GM23338 (cell line): ENCODE measurements at regions not wholly inside any gene's neighbourhood (a gene's known extent, or its start where the extent isn't known, plus 50 kb on each side); places are given as distances from the start of the nearest gene placed in this dataset.

ENCODE experiments used
- ATAC-seq: fragments of 200-7000 bp; cut with Tn5 transposase; 3 replicates; pipeline ENCODE4 v1.9.1; 2020
- DNase-seq: peaks from one replicate; pipeline ENCODE4 v3.0.0-alpha.2; 2015; ENCODE audit warnings: low spot score
- H2AFZ ChIP-seq: fragments of 200-600 bp; sonication (generic); 2 replicates; pipeline ENCODE4 v1.8.0; 2016; ENCODE audit warnings: antibody characterized with exemption, mild to moderate bottlenecking, moderate library complexity
- H3F3A ChIP-seq: fragments of 200-600 bp; sonication (generic); replicated peaks from 2 replicates; pipeline ENCODE4 v1.8.0; 2017; ENCODE audit warnings: antibody characterized with exemption, mixed run types, low read depth
- H3K27ac ChIP-seq: fragments of 200-600 bp; sonication (generic); 2 replicates; pipeline ENCODE4 v1.6.1; 2016; ENCODE audit warnings: low read depth
- H3K27me3 ChIP-seq: fragments of 200-600 bp; sonication (generic); 2 replicates; pipeline ENCODE4 v1.8.0; 2016; ENCODE audit warnings: mild to moderate bottlenecking, mixed run types, moderate library complexity; ENCODE audit not compliant: insufficient read depth
- H3K36me3 ChIP-seq: fragments of 200-600 bp; sonication (generic); 2 replicates; pipeline ENCODE4 v1.8.0; 2016; ENCODE audit warnings: mild to moderate bottlenecking; ENCODE audit not compliant: insufficient read depth
- H3K4me1 ChIP-seq: fragments of 200-600 bp; sonication (generic); 2 replicates; pipeline ENCODE4 v1.8.0; 2016; ENCODE audit warnings: mild to moderate bottlenecking, moderate library complexity; ENCODE audit not compliant: insufficient read depth
- H3K4me2 ChIP-seq: fragments of 200-600 bp; sonication (generic); 2 replicates; pipeline ENCODE4 v1.7.1; 2017; ENCODE audit warnings: mixed run types
- H3K4me3 ChIP-seq: fragments of 200-600 bp; sonication (generic); 2 replicates; pipeline ENCODE4 v1.6.1; 2016; ENCODE audit warnings: mixed run types
- H3K79me2 ChIP-seq: fragments of 200-600 bp; sonication (generic); replicated peaks from 2 replicates; pipeline ENCODE4 v1.8.0; 2017; ENCODE audit warnings: mild to moderate bottlenecking; ENCODE audit not compliant: insufficient read depth
- H3K9me2 ChIP-seq: fragments of 200-600 bp; sonication (generic); 2 replicates; pipeline ENCODE4 v1.8.0; 2017; ENCODE audit not compliant: insufficient read depth
- H4K20me1 ChIP-seq: fragments of 200-600 bp; sonication (generic); replicated peaks from 2 replicates; pipeline ENCODE4 v1.8.0; 2017; ENCODE audit warnings: mild to moderate bottlenecking; ENCODE audit not compliant: insufficient read depth
- H3K27ac Mint-ChIP-seq: 2 replicates; pipeline ENCODE4 v1.8.0; 2020; ENCODE audit warnings: inconsistent platforms, mild to moderate bottlenecking, moderate library complexity, mixed read lengths
- H3K27me3 Mint-ChIP-seq: 3 replicates; pipeline ENCODE4 v1.8.0; 2022; ENCODE audit warnings: low read depth, mild to moderate bottlenecking, moderate library complexity, mixed read lengths, inconsistent platforms; ENCODE audit not compliant: insufficient read depth, poor library complexity
- H3K36me3 Mint-ChIP-seq: 3 replicates; pipeline ENCODE4 v1.8.0; 2021; ENCODE audit warnings: low read depth, mild to moderate bottlenecking, inconsistent platforms, moderate library complexity, mixed read lengths
- H3K4me1 Mint-ChIP-seq: 3 replicates; pipeline ENCODE4 v1.8.0; 2020; ENCODE audit warnings: mild to moderate bottlenecking, inconsistent platforms, mixed read lengths
- H3K4me3 Mint-ChIP-seq: 3 replicates; pipeline ENCODE4 v1.8.0; 2021; ENCODE audit warnings: moderate library complexity, mild to moderate bottlenecking, inconsistent platforms, mixed read lengths
- H3K9me3 Mint-ChIP-seq: 3 replicates; pipeline ENCODE4 v1.8.0; 2020; ENCODE audit warnings: moderate library complexity, mild to moderate bottlenecking, inconsistent platforms, mixed read lengths
- CTCF ChIP-seq, 2 experiments: fragments of 200-600 bp in 1 of 2; sonication (generic) in 1 of 2; conservative IDR thresholded peaks; 2 replicates each; pipeline versions ENCODE4 v1.5.1 to v1.6.1; 2016 to 2017; ENCODE audit warnings: antibody characterized with exemption in 2 of 2, low read depth in 2 of 2, mild to moderate bottlenecking in 2 of 2, moderate library complexity in 1 of 2
- ETS1 ChIP-seq: IDR thresholded peaks from 2 replicates; pipeline ENCODE4 v1.6.1; 2016; ENCODE audit warnings: antibody characterized with exemption
- EZH2 ChIP-seq: fragments of 200-600 bp; sonication (generic); IDR thresholded peaks from one replicate; pipeline ENCODE4 v1.8.0; 2017; ENCODE audit warnings: antibody characterized with exemption, mild to moderate bottlenecking, low read depth; ENCODE audit not compliant: unreplicated experiment
- EZH2phosphoT487 ChIP-seq: fragments of 200-600 bp; sonication (generic); IDR thresholded peaks from one replicate; pipeline ENCODE4 v1.8.1; 2018; ENCODE audit warnings: antibody characterized with exemption; ENCODE audit not compliant: unreplicated experiment
- JUNB ChIP-seq: IDR thresholded peaks from one replicate; pipeline ENCODE4 v1.6.1; 2016; ENCODE audit warnings: antibody characterized with exemption; ENCODE audit not compliant: unreplicated experiment
- NANOG ChIP-seq: IDR thresholded peaks from 2 replicates; pipeline ENCODE4 v1.6.1; 2016; ENCODE audit warnings: antibody characterized with exemption, borderline replicate concordance
- POLR2AphosphoS5 ChIP-seq: IDR thresholded peaks from 2 replicates; pipeline ENCODE4 v1.6.1; 2016; ENCODE audit warnings: antibody characterized with exemption, low read depth
- STAT1 ChIP-seq: IDR thresholded peaks from one replicate; pipeline ENCODE4 v1.6.1; 2016; ENCODE audit warnings: antibody characterized with exemption; ENCODE audit not compliant: unreplicated experiment
- ZNF114 ChIP-seq: fragments of 250-450 bp; sonication (Bioruptor Pico); IDR thresholded peaks from 2 replicates; pipeline ENCODE4 v1.5.0; 2020; ENCODE audit warnings: mild to moderate bottlenecking, moderate library complexity
- ZNF331 ChIP-seq: fragments of 250-450 bp; sonication (Bioruptor Pico); IDR thresholded peaks from 2 replicates; pipeline ENCODE4 v1.5.0; 2020; ENCODE audit warnings: low read depth, mild to moderate bottlenecking, moderate library complexity
- ZNF462 ChIP-seq: fragments of 250-450 bp; sonication (Bioruptor Pico); IDR thresholded peaks from 2 replicates; pipeline ENCODE4 v1.5.0; 2020; ENCODE audit warnings: mild to moderate bottlenecking, moderate library complexity

- TF ChIP-seq ZNF462 (CRISPR knock-in tag) (no peak), NANOG (no peak)
Observed at GRCh38 chr1:81125672-81126071, 675.1 kb upstream of the ADGRL2 start (continued).

- Histone ChIP-seq H4K20me1 (no peaks in the 10 kb centered on the region), H3K79me2 (no peaks in the 10 kb centered on the region), H3F3A (no peaks in the 10 kb centered on the region), H3K9me2 (no peaks in the 10 kb centered on the region), H3K4me1 (no peaks in the 10 kb centered on the region), H3K36me3 (no peaks in the 10 kb centered on the region), H3K4me3 (no peak overlapping the region), H3K27ac (no peak overlapping the region), H3K27me3 (no peaks in the 10 kb centered on the region), H3K4me2 (no peak overlapping the region), H2AFZ (no peak overlapping the region)
- Mint-ChIP-seq H3K27ac (no peak overlapping the region), H3K4me3 (no peak overlapping the region), H3K4me1 (peaks cover 3% of the 10 kb centered on the region; the same call in 2 of the 3 replicates), H3K9me3 (no peaks in the 10 kb centered on the region), H3K36me3 (no peaks in the 10 kb centered on the region; the same call in 2 of the 3 replicates), H3K27me3 (no peaks in the 10 kb centered on the region)
- no peak for DNase-seq
- no peak for TF ChIP-seq NANOG
- no peak for ATAC-seq
Observed at GRCh38 chr1:81121306-81121705, 679.4 kb upstream of the ADGRL2 start.

- Mint-ChIP-seq H3K4me3 (no peak overlapping the region), H3K36me3 (peaks cover 10% of the 10 kb centered on the region; the same call in 2 of the 3 replicates), H3K4me1 (peaks cover 10% of the 10 kb centered on the region; the same call in 2 of the 3 replicates), H3K27ac (no peak overlapping the region; the same call in 1 of the 2 replicates), H3K27me3 (no peaks in the 10 kb centered on the region), H3K9me3 (no peaks in the 10 kb centered on the region)
- no peak overlapping the region for H3K27ac ChIP-seq
- no peaks in the 10 kb centered on the region for H3K79me2 ChIP-seq
- H3F3A ChIP-seq, result no peaks in the 10 kb centered on the region
- no peak overlapping the region for H3K4me2 ChIP-seq
- no peak overlapping the region for H2AFZ ChIP-seq
- H3K9me2 ChIP-seq, result no peaks in the 10 kb centered on the region
- H3K4me1 ChIP-seq, result 0 out of 2 replicates have a peak, but pooled peaks cover 7% of the 10 kb centered on the region
- H3K36me3 ChIP-seq, result no peaks in the 10 kb centered on the region
- no peaks in the 10 kb centered on the region for H4K20me1 ChIP-seq
- DNase-seq (no peak), ATAC-seq (no peak)
- no peak for TF ChIP-seq STAT1
- TF ChIP-seq EZH2, result no peak
- no peak for TF ChIP-seq NANOG
- TF ChIP-seq ZNF331, result no peak
- no peak for TF ChIP-seq ZNF114
- no peak for TF ChIP-seq CTCF (conservative IDR thresholded peaks at IDR 0.05; ENCODE audit: low read depth in 2 of 2)
- TF ChIP-seq POLR2AphosphoS5, result no peak
- TF ChIP-seq JUNB, result no peak
- TF ChIP-seq EZH2phosphoT487, result no peak
- TF ChIP-seq ETS1, result no peak
- no peaks in the 10 kb centered on the region for H3K27me3 ChIP-seq
- no peak overlapping the region for H3K4me3 ChIP-seq
Observed at GRCh38 chr1:81119319-81119718, 681.4 kb upstream of the ADGRL2 start.
